Adipose tissue (tissue), 3 donors: ENCODE measurements at regions not wholly inside any gene's neighbourhood (a gene's known extent, or its start where the extent isn't known, plus 50 kb on each side); places are given as distances from the start of the nearest gene placed in this dataset.

Experiments used
- H3K27ac ChIP-seq: one replicate; pipeline ENCODE4 v1.5.1; 2013; ENCODE audit warnings: low read depth, low read length
- WGBS, 3 donors: extraction: QIAGEN DNeasy Blood & Tissue Kit; methylation state at CpG; one replicate each; pipeline ENCODE4 v1.1.7; 2013; 5-methylcytosine and 5-hydroxymethylcytosine counted together
- donor health status: healthy with polysubstance abuse.
- donor health status: Bipolar disorder and iron deficiency.
- donor health status: healthy.

GRCh38 chr7:94095316-94096009 lies 91.3 kb upstream of the BET1 start:
- 80 to 84% (median 84%) methylated on average over 5 of the region's 5 CpGs for WGBS, 3 donors
- H3K27ac ChIP-seq, result no peak overlapping the region

GRCh38 chr7:94099679-94100078 lies 95.5 kb upstream of the BET1 start:
- WGBS, 3 donors, result 86 to 97% (median 93%) methylated on average over 1 of the region's 1 CpG

GRCh38 chr7:94100723-94101345 lies 96.7 kb upstream of the BET1 start:
- H3K27ac ChIP-seq, result no peak overlapping the region
- 93 to 99% (median 96%) methylated on average over 27 of the region's 27 CpGs for WGBS, 3 donors

More at GRCh38 chr7:94099679-94100078, 95.5 kb upstream of the BET1 start:
- no peak overlapping the region for H3K27ac ChIP-seq

GRCh38 chr7:94104301-94104700 lies 100.1 kb upstream of the BET1 start:
- 49 to 99% (median 96%) methylated on average over 1 of the region's 1 CpG for WGBS, 3 donors
- no peak overlapping the region for H3K27ac ChIP-seq

GRCh38 chr7:94109556-94109955 lies 105.4 kb upstream of the BET1 start:
- no peak overlapping the region for H3K27ac ChIP-seq
- WGBS, 3 donors, result 92 to 96% (median 94%) methylated on average over 5 of the region's 5 CpGs

- no peak overlapping the region for H3K27ac ChIP-seq
- WGBS, 3 donors, result 50 to 89% (median 89%) methylated on average over 2 of the region's 2 CpGs
Observed at GRCh38 chr7:94111009-94111408, 106.9 kb upstream of the BET1 start.

GRCh38 chr7:94115316-94115715 lies 111.2 kb upstream of the BET1 start:
- WGBS, 3 donors, result 92 to 98% (median 93%) methylated on average over 2 of the region's 2 CpGs
- no peak overlapping the region for H3K27ac ChIP-seq

- H3K27ac ChIP-seq, result no peak overlapping the region
- 74 to 84% (median 81%) methylated on average over 1 of the region's 1 CpG for WGBS, 3 donors
Observed at GRCh38 chr7:94123136-94123535, 119.0 kb upstream of the BET1 start.

- H3K27ac ChIP-seq, result no peak overlapping the region
Observed at GRCh38 chr7:94127026-94127425, 122.9 kb upstream of the BET1 start.

GRCh38 chr7:94128072-94128471 lies 123.9 kb upstream of the BET1 start:
- WGBS, 3 donors, result 60 to 84% (median 83%) methylated on average over 2 of the region's 2 CpGs
- no peak overlapping the region for H3K27ac ChIP-seq

GRCh38 chr7:94129443-94130140 lies 125.4 kb upstream of the BET1 start:
- no peak overlapping the region for H3K27ac ChIP-seq
- WGBS, 3 donors, result 45 to 56% (median 48%) methylated on average over 1 of the region's 1 CpG

- H3K27ac ChIP-seq, result no peak overlapping the region
- 94 to 99% (median 96%) methylated on average over 3 of the region's 3 CpGs for WGBS, 3 donors
Observed at GRCh38 chr7:94130716-94131115, 126.6 kb upstream of the BET1 start.

GRCh38 chr7:94133460-94133859 lies 129.3 kb upstream of the BET1 start:
- WGBS, 3 donors, result 52 to 68% (median 61%) methylated on average over 4 of the region's 4 CpGs
- no peak overlapping the region for H3K27ac ChIP-seq

GRCh38 chr7:94135180-94135579 lies 131.0 kb upstream of the BET1 start:
- H3K27ac ChIP-seq, result no peak overlapping the region
- WGBS, 3 donors, result 55 to 87% (median 75%) methylated on average over 1 of the region's 1 CpG

GRCh38 chr7:94142281-94142680 lies 138.1 kb upstream of the BET1 start:
- 68 to 82% (median 80%) methylated on average over 2 of the region's 2 CpGs for WGBS, 3 donors
- no peak overlapping the region for H3K27ac ChIP-seq

GRCh38 chr7:94145602-94146001 lies 141.4 kb upstream of the BET1 start:
- 53 to 70% (median 64%) methylated on average over 2 of the region's 2 CpGs for WGBS, 3 donors
- no peak overlapping the region for H3K27ac ChIP-seq

- H3K27ac ChIP-seq, result no peak overlapping the region
- 75 to 84% (median 78%) methylated on average over 6 of the region's 6 CpGs for WGBS, 3 donors
Observed at GRCh38 chr7:94146408-94146807, 142.3 kb upstream of the BET1 start.

- H3K27ac ChIP-seq, result no peak overlapping the region
- WGBS, 3 donors, result 81 to 88% (median 83%) methylated on average over 5 of the region's 5 CpGs
Observed at GRCh38 chr7:94149789-94150545, 145.8 kb upstream of the BET1 start.

GRCh38 chr7:94154182-94154581 lies 150.0 kb upstream of the BET1 start:
- no peak overlapping the region for H3K27ac ChIP-seq
